IPS-11a (cell line): ENCODE measurements at regions not wholly inside any gene's neighbourhood (a gene's known extent, or its start where the extent isn't known, plus 50 kb on each side); places are given as distances from the start of the nearest gene placed in this dataset.

ENCODE experiments used
- H3K4me3 ChIP-seq: one replicate; pipeline ENCODE4 v1.5.1; 2013; ENCODE audit warnings: low read depth, low read length, control low read depth

DNA sequence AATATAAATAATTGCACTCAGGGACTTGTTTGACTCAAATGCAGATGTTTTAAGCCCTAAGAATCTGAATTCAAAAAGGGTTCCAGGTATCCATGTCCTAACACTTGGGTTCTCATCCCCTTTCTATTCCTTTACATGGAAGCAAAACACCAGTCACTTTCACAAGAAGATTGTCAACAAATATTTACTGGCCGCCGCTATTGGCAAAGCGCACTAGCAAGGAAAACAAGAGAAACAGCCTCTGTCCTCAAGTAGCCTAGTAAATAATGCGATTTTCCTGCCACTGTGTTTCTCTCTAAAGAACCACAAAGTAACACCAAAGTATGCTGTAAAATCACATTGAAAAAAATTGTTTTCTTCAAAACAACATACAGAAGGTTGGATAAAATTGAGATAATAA, 66.7 kb upstream of the EZH2 start:
- H3K4me3 ChIP-seq, result no peak overlapping the region

DNA sequence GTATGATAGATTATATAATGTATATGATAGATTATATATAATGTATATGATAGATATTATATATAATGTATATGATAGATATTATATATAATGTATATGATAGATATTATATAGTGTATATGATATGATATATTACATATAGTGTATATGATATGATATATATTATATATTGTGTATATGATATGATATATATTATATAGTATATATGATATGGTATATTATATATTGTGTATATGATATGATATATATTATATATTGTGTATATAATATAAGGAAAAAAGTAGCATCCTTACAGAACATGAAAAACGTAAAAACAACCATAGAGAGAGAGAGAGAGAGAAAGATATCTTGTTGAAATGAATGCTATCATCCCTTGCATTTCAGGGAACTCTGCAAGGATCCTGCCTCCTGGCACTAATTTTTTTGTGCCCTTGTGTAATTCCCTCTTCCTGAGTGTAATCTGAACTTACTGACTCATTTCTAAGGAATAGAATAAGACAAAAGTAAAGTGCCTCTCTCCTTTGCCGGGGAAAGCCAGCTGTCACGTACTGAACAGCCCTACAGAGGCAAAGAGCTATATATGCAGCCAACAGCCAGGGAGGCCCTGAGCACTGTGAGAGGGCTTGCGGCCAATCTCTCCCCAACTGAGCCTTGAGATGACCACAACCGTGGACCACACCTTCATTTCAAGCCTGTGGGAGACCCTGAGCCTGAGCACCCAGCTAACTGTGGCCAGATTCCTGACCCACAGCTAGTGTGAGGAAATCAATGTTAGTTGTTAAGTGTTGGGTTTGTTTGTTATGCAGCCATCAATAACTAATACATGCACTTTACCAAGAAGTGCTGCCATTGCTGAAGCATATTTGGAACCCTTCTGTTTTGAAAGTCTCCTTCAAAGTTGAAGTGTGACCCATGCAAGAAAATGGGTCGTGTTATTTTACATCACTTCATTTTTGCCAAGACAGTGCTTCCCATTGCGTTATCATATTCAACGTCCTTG, 61.1 kb upstream of the EZH2 start:
- no peak overlapping the region for H3K4me3 ChIP-seq

DNA sequence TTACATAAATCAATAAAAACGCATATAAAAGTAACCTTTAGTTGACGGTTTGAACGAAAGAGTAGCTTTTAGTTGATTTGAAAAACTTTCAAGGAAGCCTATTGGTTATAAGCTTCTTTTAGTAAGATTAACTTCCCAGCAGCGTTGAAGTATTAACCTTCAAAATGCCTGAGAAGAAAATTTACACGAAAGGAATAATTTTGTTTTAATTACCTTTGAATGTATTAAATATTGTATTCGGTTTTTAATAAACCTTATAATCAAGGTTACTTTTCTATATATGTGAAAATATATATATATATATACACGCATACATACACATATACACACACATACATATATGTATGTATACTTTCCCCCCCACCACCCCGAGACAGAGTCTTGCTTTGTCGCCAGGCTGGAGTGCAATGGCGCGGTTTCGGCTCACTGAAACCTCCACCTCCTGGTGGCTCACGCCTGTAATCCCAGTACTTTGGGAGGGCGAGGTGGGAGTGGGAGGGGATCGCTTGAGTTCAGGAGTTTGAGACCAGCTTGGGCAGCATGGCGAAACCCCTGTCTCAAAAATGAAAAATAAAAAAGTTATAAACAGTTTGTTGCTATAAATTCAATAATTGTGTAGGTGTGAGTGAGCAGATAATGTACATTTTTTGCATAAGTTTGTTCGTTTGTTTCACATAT, 57.6 kb upstream of the EZH2 start:
- peak overlapping the region; percentile 69 for H3K4me3 ChIP-seq

DNA sequence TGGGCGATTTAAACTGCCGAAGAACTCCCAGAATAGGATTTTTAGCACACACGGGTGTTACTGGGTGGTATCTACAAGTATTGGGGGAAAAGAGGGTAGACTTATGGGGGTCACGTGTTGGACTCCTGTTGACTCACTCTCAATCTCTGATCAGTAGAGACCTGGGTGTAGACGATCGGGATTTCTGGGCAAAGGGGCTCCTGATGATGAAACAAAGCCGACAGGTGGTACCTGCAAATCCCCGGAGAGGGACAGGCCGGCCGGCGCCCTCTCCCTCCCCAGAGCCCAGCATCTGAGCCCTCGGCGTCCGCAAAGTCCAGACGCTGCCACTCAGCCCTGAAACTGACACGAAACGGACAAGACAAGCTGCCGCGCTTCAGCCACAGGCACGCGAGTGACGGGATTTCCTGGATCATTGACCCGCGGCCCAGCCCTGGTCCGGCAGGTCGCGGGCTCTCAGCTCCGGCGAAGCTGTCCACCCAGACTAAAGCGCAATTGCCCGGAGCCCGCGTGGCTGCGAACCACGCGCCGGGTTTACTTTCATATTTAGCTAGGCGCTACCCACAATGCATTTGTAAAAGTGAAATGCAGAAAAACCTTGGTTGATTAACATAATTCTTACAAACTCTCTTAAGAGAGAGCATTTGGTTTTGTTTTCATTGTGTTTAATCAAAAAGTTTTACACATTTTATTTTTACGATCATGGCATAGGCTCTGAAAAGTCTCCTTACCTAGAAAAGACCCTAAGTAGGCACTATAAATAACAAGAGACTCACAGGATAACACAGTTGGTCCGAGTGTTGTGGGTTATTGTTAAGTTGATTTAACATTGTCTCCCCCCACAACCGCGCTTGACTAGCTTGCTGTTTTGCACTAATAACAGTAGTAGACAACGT, 56.9 kb upstream of the EZH2 start:
- peak overlapping the region; percentile 69 for H3K4me3 ChIP-seq

DNA sequence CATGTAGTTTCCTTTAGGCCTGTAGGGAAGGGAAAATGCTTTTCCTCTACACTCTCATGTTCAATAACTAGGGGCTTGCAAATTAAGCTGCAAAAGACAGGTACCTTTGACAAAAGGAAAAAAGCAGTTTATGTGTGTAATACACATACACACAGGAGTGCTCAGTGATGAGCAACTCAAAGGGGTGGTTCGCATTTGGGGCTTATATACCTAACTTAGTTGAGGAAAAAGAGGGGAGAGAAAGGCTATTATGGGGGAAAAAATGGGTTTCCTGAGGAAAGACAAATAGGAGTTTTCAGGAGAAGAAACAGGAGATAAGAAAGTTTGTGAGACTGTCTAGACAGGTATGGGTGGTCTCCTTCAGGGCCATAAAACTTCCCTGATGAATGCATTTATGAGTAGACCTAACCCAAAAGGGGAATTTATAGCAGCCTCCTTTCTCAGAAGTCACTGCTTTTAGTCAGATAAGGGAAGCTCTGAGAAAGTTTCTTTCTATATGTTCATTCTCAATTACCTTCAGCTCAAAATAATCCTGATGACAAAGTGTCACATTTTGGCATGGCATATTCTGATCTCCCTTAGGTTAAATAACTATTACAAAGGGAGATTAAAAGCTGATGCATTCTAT, 55.2 kb upstream of the EZH2 start:
- H3K4me3 ChIP-seq, result no peak overlapping the region

DNA sequence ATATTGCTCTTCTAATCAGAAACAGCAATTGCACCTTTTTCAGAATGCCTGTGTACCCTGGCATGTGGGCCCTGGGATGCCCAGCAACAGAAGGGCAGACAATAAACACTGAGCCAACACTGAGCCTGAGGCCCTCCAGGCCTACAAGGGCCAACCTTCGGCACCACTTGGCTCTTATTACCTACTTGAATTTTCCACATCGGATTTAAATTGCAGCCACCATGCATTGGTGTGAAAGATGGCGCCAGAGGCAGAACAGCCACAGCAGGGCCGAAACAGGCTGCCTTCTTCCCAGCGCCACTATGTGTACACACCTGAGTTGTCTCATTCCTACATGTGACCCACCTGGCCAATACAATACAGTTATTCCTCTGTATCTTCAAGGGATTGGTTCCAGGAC, 51.4 kb upstream of the EZH2 start:
- H3K4me3 ChIP-seq, result no peak overlapping the region
